ENCODE measurements at regions not wholly inside any gene's neighbourhood (a gene's known extent, or its start where the extent isn't known, plus 50 kb on each side); places are given as distances from the start of the nearest gene placed in this dataset.
"Not testable (repeated sequence)": the region's sequence is repeated elsewhere in the genome, so short reads cannot be mapped to it uniquely, and the experiment has no call there.

DNA sequence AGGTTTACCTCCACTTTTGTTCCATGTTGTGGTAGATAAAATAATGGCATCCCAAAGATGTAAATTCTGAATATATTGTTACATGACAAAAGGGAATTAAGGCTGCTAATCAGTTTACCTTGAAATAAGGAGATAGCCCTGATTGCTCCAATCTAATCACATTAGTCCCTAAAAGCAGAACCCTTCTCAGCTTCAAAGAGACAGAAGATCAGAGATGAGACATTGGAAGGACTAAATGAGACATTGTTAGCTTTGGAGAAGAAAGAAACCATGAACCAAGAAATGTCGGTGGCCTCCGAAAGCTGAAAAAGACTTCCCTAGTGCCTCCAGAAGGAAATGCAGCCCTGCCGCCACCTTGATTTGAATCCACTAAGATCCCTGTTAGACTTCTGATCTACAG lies 82.8 kb upstream of the PARP8 start:
- DNase-seq (ENCODE audit: low read depth in 4 of 4, low spot score in 2 of 4): no peak

- not testable (repeated sequence) for DNase-seq (ENCODE audit: low read depth in 4 of 4, low spot score in 2 of 4)
Measured at GRCh38 chr5:50588471-50588870, 78.0 kb upstream of the PARP8 start.

DNA sequence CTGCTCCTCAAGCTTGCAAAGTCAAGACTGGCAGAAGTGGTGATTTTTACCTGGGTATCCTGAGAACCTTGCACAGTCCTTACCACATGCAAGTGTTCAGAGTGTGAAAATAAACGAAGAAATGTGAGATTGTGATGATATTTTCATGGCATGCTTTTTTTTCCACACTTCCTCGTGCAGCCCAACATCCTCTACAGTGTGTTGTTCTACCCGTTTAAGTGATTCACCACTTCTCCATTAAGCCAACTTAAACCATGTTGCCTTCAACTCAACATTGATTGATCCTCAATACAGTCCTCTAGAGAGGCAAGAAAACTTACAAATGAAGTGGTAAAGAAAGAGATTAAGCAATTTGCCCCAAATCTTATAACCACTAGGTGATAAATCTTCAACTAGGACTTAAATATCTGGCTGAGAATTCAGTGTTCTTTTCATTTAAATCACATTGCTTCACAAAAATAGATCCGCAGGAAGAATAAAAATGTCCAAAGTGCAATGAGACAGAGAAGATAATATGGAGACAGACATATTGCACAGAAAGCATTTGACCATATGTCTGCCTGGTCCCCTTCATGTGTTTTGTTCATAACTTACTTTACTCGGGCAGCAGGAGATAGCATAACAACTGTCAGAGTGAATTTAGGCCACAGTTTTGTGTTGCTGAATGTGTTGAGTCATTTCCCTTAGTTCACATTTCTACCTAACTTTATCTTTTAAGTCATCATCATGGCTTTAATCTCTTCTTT lies 75.8 kb upstream of the PARP8 start:
- DNase-seq (ENCODE audit: low read depth in 4 of 4, low spot score in 2 of 4): not testable (repeated sequence)

GRCh38 chr5:50591338-50591737 lies 75.1 kb upstream of the PARP8 start:
- DNase-seq (ENCODE audit: low read depth in 4 of 4, low spot score in 2 of 4): not testable (repeated sequence)

DNA sequence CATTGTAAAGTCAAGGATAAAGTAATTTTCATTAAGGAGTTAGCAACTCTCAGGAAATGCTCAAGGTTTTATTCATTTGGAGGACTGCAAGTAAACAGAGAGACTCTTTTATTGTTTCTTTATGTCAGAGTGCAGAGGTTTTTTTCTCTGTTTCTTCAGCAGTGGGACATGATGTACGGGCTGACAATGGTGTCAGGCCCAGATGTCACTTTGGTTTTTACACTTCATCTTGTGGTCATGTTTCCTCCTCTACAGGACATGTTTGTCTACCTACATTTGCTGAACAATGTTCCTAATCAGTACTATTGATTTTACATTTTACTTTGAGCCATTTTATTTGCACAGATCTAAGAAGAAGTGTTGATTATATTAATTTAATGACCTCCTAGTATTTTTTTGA lies 72.8 kb upstream of the PARP8 start:
- DNase-seq (ENCODE audit: low read depth in 4 of 4, low spot score in 2 of 4): no peak

DNA sequence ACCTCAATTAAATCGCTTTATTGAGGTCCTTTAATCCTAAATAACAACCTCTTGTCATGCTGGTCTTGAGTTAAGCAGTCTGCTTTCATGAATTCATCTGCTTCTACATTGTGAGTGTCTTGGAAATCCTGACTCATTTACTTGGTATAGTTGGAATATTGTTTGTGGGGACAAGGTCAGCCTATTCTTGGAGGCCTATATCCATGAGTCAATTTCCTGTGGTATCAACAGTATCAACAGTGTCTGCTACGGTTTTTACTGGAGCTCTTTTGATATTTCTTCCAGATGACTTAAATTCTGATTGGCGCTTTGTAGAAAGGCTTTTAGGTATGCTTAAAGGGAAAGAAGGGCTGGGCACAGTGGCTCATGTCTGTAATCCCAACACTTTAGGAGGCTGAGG lies 71.2 kb upstream of the PARP8 start:
- no peak for DNase-seq (ENCODE audit: low read depth in 4 of 4, low spot score in 2 of 4)

DNA sequence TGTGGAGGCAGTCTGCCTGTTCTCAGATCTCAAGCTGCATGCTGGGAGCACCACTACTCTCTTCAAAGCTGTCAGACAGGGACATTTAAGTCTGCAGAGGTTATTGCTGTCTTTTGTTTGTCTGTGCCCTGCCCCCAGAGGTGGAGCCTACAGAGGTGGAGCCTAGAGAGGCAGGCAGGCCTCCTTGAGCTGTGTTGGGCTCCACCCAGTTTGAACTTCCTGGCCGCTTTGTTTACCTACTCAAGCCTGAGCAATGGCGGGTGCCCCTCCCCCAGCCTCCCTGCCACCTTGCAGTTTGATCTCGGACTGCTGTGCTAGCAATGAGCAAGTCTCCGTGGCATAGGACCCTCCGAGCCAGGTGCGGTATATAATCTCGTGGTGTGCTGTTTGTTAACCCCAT lies 64.9 kb upstream of the PARP8 start:
- not testable (repeated sequence) for DNase-seq (ENCODE audit: low read depth in 4 of 4, low spot score in 2 of 4)

- no peak for DNase-seq (ENCODE audit: low read depth in 4 of 4, low spot score in 2 of 4)
Measured at GRCh38 chr5:50606179-50606578, 60.3 kb upstream of the PARP8 start.

DNA sequence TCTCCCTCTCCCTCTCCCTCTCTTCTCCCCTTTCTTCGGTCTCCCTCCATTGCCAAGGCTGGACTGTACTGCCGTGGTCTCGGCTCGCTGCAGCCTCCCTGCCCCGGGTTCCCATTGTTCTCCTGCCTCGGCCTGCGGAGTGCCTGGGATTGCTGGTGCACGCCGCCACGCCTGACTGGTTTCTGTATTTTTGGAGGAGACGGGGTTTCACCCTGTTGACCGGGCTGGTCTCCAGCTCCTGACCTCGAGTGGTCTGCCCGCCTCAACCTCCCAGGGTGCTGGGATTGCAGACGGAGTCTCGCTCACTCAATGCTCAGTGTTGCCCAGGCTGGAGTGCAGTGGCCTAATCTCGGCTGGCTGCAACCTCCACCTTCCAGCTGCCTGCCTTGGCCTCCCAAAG lies 59.0 kb upstream of the PARP8 start:
- DNase-seq (ENCODE audit: low read depth in 4 of 4, low spot score in 2 of 4): not testable (repeated sequence)

DNA sequence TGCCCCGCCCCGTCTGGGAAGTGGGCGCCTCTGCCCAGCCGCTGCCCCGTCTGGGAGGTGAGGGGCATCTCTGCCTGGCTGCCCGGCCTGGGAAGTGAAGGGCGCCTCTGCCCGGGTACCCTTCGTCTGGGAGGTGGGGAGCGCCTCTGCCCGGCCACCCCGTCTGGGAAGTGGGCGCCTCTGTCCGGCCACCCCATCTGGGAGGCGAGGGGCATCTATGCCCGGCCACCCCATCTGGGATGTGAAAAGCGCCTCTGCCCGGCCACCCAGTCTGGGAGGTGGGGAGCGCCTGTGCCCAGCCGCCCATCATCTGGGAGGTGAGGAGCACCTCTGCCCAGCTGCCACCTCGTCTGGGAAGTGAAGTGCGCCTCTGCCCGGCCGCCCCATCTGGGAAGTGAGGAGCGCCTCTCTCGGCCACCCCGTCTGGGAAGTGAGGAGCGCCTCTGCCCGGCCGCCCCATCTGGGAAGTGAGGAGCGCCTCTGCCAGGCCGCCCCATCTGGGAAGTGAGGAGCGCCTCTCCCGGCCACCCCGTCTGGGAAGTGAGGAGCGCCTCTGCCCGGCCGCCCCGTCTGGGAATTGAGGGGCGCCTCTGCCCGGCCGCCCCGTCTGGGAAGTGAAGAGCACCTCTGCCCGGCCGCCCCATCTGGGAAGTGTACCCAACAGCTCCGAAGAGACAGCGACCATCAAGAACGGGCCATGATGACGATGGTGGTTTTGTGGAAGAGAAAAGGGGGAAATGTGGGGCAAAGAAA lies 58.3 kb upstream of the PARP8 start:
- DNase-seq (ENCODE audit: low read depth in 4 of 4, low spot score in 2 of 4): not testable (repeated sequence)

- not testable (repeated sequence) for DNase-seq (ENCODE audit: low read depth in 4 of 4, low spot score in 2 of 4)
Measured at GRCh38 chr5:50613057-50613456, 53.4 kb upstream of the PARP8 start.

Measured in left renal cortex interstitium (tissue), 4 donors.